Islet of Langerhans (tissue), 1 donor: ENCODE measurements at regions not wholly inside any gene's neighbourhood (a gene's known extent, or its start where the extent isn't known, plus 50 kb on each side); places are given as distances from the start of the nearest gene placed in this dataset.

ENCODE experiments used
- FAIRE-seq: peaks from one replicate; lab custom pipeline; 2011; peaks lifted over from hg19 to GRCh38; lab: Jason Lieb, UNC

- no peak for FAIRE-seq
These were observed 111.8 kb upstream of the DPH6 start for GRCh38 chr15:35657679-35658311.

- no peak for FAIRE-seq
These were observed 118.0 kb upstream of the DPH6 start for GRCh38 chr15:35663956-35664355.

GRCh38 chr15:35665896-35666536 lies 120.1 kb upstream of the DPH6 start:
- FAIRE-seq = peak; percentile 41

GRCh38 chr15:35667908-35668307 lies 121.9 kb upstream of the DPH6 start:
- FAIRE-seq = no peak

- no peak for FAIRE-seq
These were observed 123.1 kb upstream of the DPH6 start for GRCh38 chr15:35669021-35669420.

GRCh38 chr15:35669432-35670045 lies 123.6 kb upstream of the DPH6 start:
- FAIRE-seq = no peak

GRCh38 chr15:35671197-35671596 lies 125.2 kb upstream of the DPH6 start:
- FAIRE-seq = peak; percentile 45

GRCh38 chr15:35671981-35672380 lies 126.0 kb upstream of the DPH6 start:
- FAIRE-seq = no peak

GRCh38 chr15:35673093-35673684 lies 127.2 kb upstream of the DPH6 start:
- FAIRE-seq = no peak

GRCh38 chr15:35674873-35675781 lies 129.2 kb upstream of the DPH6 start:
- peak; percentile 92 for FAIRE-seq

- peak; percentile 91 for FAIRE-seq
These were observed 132.8 kb upstream of the DPH6 start for GRCh38 chr15:35678774-35679173.

GRCh38 chr15:35679186-35679585 lies 133.2 kb upstream of the DPH6 start:
- FAIRE-seq = no peak

GRCh38 chr15:35680951-35681350 lies 135.0 kb upstream of the DPH6 start:
- no peak for FAIRE-seq

GRCh38 chr15:35686347-35686746 lies 140.4 kb upstream of the DPH6 start:
- FAIRE-seq = no peak

GRCh38 chr15:35689266-35689665 lies 143.3 kb upstream of the DPH6 start:
- no peak for FAIRE-seq

GRCh38 chr15:35690089-35690488 lies 144.1 kb upstream of the DPH6 start:
- FAIRE-seq = no peak

- FAIRE-seq = no peak
These were observed 144.7 kb upstream of the DPH6 start for GRCh38 chr15:35690698-35691116.

- no peak for FAIRE-seq
These were observed 145.3 kb upstream of the DPH6 start for GRCh38 chr15:35691173-35691761.

- no peak for FAIRE-seq
These were observed 146.2 kb upstream of the DPH6 start for GRCh38 chr15:35691891-35692867.

GRCh38 chr15:35693286-35693685 lies 147.3 kb upstream of the DPH6 start:
- FAIRE-seq = no peak

- no peak for FAIRE-seq
These were observed 147.9 kb upstream of the DPH6 start for GRCh38 chr15:35693886-35694285.
